Fibroblast of skin of abdomen (primary cell): ENCODE measurements at regions not wholly inside any gene's neighbourhood (a gene's known extent, or its start where the extent isn't known, plus 50 kb on each side); places are given as distances from the start of the nearest gene placed in this dataset.
"Not testable (repeated sequence)": the region's sequence is repeated elsewhere in the genome, so short reads cannot be mapped to it uniquely, and the experiment has no call there.

ENCODE experiments used
- DNase-seq: peaks from one replicate; pipeline ENCODE4 v3.0.0-alpha.2; 2013

GRCh38 chr3:3433711-3434110, 254.2 kb upstream of the CRBN start:
- DNase-seq, result no peak

- no peak for DNase-seq
Measured at GRCh38 chr3:3429841-3430240, 250.3 kb upstream of the CRBN start.

- not testable (repeated sequence) for DNase-seq
Measured at GRCh38 chr3:3407707-3408106, 228.2 kb upstream of the CRBN start.

GRCh38 chr3:3405131-3405530, 225.6 kb upstream of the CRBN start:
- DNase-seq, result no peak

GRCh38 chr3:3403700-3404099, 224.2 kb upstream of the CRBN start:
- no peak for DNase-seq

GRCh38 chr3:3392946-3393345, 213.5 kb upstream of the CRBN start:
- DNase-seq, result no peak

- DNase-seq, result no peak
Measured at GRCh38 chr3:3383461-3383860, 204.0 kb upstream of the CRBN start.

GRCh38 chr3:3372210-3372777, 192.8 kb upstream of the CRBN start:
- no peak for DNase-seq

- no peak for DNase-seq
Measured at GRCh38 chr3:3368306-3368705, 188.8 kb upstream of the CRBN start.

GRCh38 chr3:3366386-3366785, 186.9 kb upstream of the CRBN start:
- no peak for DNase-seq

GRCh38 chr3:3365716-3366115, 186.2 kb upstream of the CRBN start:
- no peak for DNase-seq

GRCh38 chr3:3356846-3357245, 177.4 kb upstream of the CRBN start:
- peak; percentile 14 for DNase-seq

- no peak for DNase-seq
Measured at GRCh38 chr3:3355442-3355841, 176.0 kb upstream of the CRBN start.

GRCh38 chr3:3353153-3353552, 173.7 kb upstream of the CRBN start:
- no peak for DNase-seq

GRCh38 chr3:3351226-3351625, 171.7 kb upstream of the CRBN start:
- DNase-seq, result no peak

GRCh38 chr3:3347056-3347455, 167.6 kb upstream of the CRBN start:
- DNase-seq, result not testable (repeated sequence)

GRCh38 chr3:3346556-3346955, 167.1 kb upstream of the CRBN start:
- DNase-seq, result no peak

GRCh38 chr3:3342141-3342540, 162.7 kb upstream of the CRBN start:
- DNase-seq, result no peak

- DNase-seq, result no peak
Measured at GRCh38 chr3:3340965-3341895, 161.7 kb upstream of the CRBN start.

GRCh38 chr3:3340526-3340925, 161.0 kb upstream of the CRBN start:
- no peak for DNase-seq

- no peak for DNase-seq
Measured at GRCh38 chr3:3335903-3336302, 156.4 kb upstream of the CRBN start.

- no peak for DNase-seq
Measured at GRCh38 chr3:3334491-3334890, 155.0 kb upstream of the CRBN start.

GRCh38 chr3:3333571-3333970, 154.1 kb upstream of the CRBN start:
- no peak for DNase-seq

- no peak for DNase-seq
Measured at GRCh38 chr3:3316521-3316920, 137.0 kb upstream of the CRBN start.
